ENCODE measurements at regions not wholly inside any gene's neighbourhood (a gene's known extent, or its start where the extent isn't known, plus 50 kb on each side); places are given as distances from the start of the nearest gene placed in this dataset.

DNA sequence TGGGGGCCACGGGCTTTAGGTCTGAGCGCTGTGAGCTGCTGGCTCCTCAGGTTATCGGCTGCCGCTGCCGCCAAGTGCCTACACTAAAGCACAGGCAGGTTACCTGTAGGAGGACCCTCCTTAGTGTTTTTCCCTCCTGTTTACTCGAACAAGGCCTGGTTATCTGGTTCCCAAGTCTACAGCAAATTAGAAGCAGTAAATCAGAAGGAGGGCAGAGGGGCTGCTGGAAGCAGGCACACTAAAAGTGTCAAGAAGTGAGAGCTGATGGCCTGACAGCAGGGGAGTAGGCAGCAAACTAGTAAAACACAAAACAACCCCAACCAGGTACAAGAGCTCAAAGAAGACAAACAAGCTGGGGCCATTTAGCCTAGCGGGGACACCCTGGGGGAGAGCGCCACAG, 125.0 kb upstream of the PJA1 start:
- WGBS, 3 donors: 60 to 80% (median 74%) methylated on average over 8 of the region's 8 CpGs
- FAIRE-seq: no peak
- H3K9me3 ChIP-seq (ENCODE audit: control insufficient read depth in 2 of 2, insufficient read depth in 1 of 2, low read depth in 1 of 2, low read length in 1 of 2): no peaks in the 10 kb centered on the region

DNA sequence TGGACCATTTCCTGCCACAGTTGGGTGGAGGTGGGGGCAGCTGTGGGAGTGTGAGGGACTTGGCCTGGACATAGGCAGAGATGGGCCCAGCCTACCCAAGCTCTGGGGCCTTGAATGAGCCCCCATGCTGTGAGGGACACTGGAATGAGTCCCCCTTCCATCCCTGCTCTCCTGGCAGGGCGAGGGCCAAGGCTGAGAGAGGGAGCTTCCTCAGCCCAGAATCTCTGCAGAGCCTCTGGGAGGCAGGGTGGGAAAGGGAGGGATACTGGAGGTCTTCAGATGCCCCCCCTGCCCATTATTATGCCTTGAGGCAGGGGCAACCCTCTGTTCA, 124.5 kb upstream of the PJA1 start:
- H3K27me3 ChIP-seq (ENCODE audit: control insufficient read depth in 3 of 3, insufficient read depth in 3 of 3, low read length in 3 of 3): no peaks in the 10 kb centered on the region
- WGBS, 3 donors: 73 to 100% (median 94%) methylated on average over 1 of the region's 1 CpG
- FAIRE-seq: no peak

More for the DNA sequence above, 125.0 kb upstream of the PJA1 start:
- H3K36me3 ChIP-seq (ENCODE audit: control insufficient read depth in 3 of 3, insufficient read depth in 2 of 3, low read depth in 1 of 3, low read length in 3 of 3): no peaks in the 10 kb centered on the region
- peaks cover 0 to 17% (median 0%) of the 10 kb centered on the region in 3 donors for H3K4me1 ChIP-seq (ENCODE audit: control insufficient read depth in 3 of 3, insufficient read depth in 2 of 3, low read depth in 1 of 3, low read length in 2 of 3)
- H3K27me3 ChIP-seq (ENCODE audit: control insufficient read depth in 3 of 3, insufficient read depth in 3 of 3, low read length in 3 of 3): no peaks in the 10 kb centered on the region
- peak overlapping the region in 1 of 3 donors; percentile 17 for H3K27ac ChIP-seq (ENCODE audit: low read depth in 1 of 3, low read length in 2 of 3)
- no peak overlapping the region for H3K4me3 ChIP-seq (ENCODE audit: low read depth in 1 of 3, low read length in 3 of 3)
- no peak for DNase-seq

GRCh38 chrX:69289046-69289792, 124.0 kb upstream of the PJA1 start:
- Histone ChIP-seq H3K36me3 (ENCODE audit: control insufficient read depth in 3 of 3, insufficient read depth in 2 of 3, low read depth in 1 of 3, low read length in 3 of 3) (no peaks in the 10 kb centered on the region), H3K4me1 (ENCODE audit: control insufficient read depth in 3 of 3, insufficient read depth in 2 of 3, low read depth in 1 of 3, low read length in 2 of 3) (peaks cover 0 to 17% (median 0%) of the 10 kb centered on the region in 3 donors), H3K4me3 (ENCODE audit: low read depth in 1 of 3, low read length in 3 of 3) (no peak overlapping the region), H3K27me3 (ENCODE audit: control insufficient read depth in 3 of 3, insufficient read depth in 3 of 3, low read length in 3 of 3) (no peaks in the 10 kb centered on the region), H3K9me3 (ENCODE audit: control insufficient read depth in 2 of 2, insufficient read depth in 1 of 2, low read depth in 1 of 2, low read length in 1 of 2) (no peaks in the 10 kb centered on the region), H3K27ac (ENCODE audit: low read depth in 1 of 3, low read length in 2 of 3) (no peak overlapping the region)
- WGBS, 3 donors: 68 to 81% (median 70%) methylated on average over 11 of the region's 11 CpGs
- FAIRE-seq (no peak), DNase-seq (no peak)

More for the DNA sequence above, 124.5 kb upstream of the PJA1 start:
- H3K27ac ChIP-seq (ENCODE audit: low read depth in 1 of 3, low read length in 2 of 3): no peak overlapping the region
- H3K4me3 ChIP-seq (ENCODE audit: low read depth in 1 of 3, low read length in 3 of 3): no peak overlapping the region
- no peaks in the 10 kb centered on the region for H3K36me3 ChIP-seq (ENCODE audit: control insufficient read depth in 3 of 3, insufficient read depth in 2 of 3, low read depth in 1 of 3, low read length in 3 of 3)
- no peak for DNase-seq
- no peaks in the 10 kb centered on the region for H3K9me3 ChIP-seq (ENCODE audit: control insufficient read depth in 2 of 2, insufficient read depth in 1 of 2, low read depth in 1 of 2, low read length in 1 of 2)
- peaks cover 0 to 17% (median 0%) of the 10 kb centered on the region in 3 donors for H3K4me1 ChIP-seq (ENCODE audit: control insufficient read depth in 3 of 3, insufficient read depth in 2 of 3, low read depth in 1 of 3, low read length in 2 of 3)

GRCh38 chrX:69287095-69287494, 121.8 kb upstream of the PJA1 start:
- no peak overlapping the region for H3K27ac ChIP-seq (ENCODE audit: low read depth in 1 of 3, low read length in 2 of 3)
- DNase-seq (no peak), FAIRE-seq (no peak)
- no peaks in the 10 kb centered on the region for H3K27me3 ChIP-seq (ENCODE audit: control insufficient read depth in 3 of 3, insufficient read depth in 3 of 3, low read length in 3 of 3)
- H3K4me3 ChIP-seq (ENCODE audit: low read depth in 1 of 3, low read length in 3 of 3): no peak overlapping the region
- 75 to 97% (median 79%) methylated on average over 3 of the region's 3 CpGs for WGBS, 3 donors
- peaks cover 0 to 23% (median 0%) of the 10 kb centered on the region in 3 donors for H3K4me1 ChIP-seq (ENCODE audit: control insufficient read depth in 3 of 3, insufficient read depth in 2 of 3, low read depth in 1 of 3, low read length in 2 of 3)
- H3K36me3 ChIP-seq (ENCODE audit: control insufficient read depth in 3 of 3, insufficient read depth in 2 of 3, low read depth in 1 of 3, low read length in 3 of 3): no peaks in the 10 kb centered on the region
- no peaks in the 10 kb centered on the region for H3K9me3 ChIP-seq (ENCODE audit: control insufficient read depth in 2 of 2, insufficient read depth in 1 of 2, low read depth in 1 of 2, low read length in 1 of 2)

DNA sequence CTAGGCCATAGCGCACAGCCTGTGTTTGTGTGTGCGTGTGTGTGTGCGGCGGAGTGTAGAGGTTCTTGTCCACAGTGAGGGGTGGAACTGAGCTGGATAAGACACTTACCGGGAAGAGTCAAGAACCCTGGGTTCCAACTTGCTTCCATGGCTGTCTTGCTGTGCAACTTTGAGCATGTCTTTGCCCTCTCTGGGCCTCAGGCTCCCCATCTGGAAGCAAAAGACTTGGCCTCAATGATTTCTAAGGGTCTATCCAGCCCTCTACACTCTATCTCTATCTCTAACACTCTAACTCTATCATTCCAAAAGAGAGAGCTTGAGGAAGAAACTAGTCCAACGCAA, 121.3 kb upstream of the PJA1 start:
- 80 to 89% (median 88%) methylated on average over 6 of the region's 6 CpGs for WGBS, 3 donors
- H3K9me3 ChIP-seq (ENCODE audit: control insufficient read depth in 2 of 2, insufficient read depth in 1 of 2, low read depth in 1 of 2, low read length in 1 of 2): no peaks in the 10 kb centered on the region
- DNase-seq (no peak), FAIRE-seq (no peak)
- no peaks in the 10 kb centered on the region for H3K27me3 ChIP-seq (ENCODE audit: control insufficient read depth in 3 of 3, insufficient read depth in 3 of 3, low read length in 3 of 3)
- H3K27ac ChIP-seq (ENCODE audit: low read depth in 1 of 3, low read length in 2 of 3): no peak overlapping the region
- peaks cover 0 to 24% (median under 1%) of the 10 kb centered on the region in 3 donors for H3K4me1 ChIP-seq (ENCODE audit: control insufficient read depth in 3 of 3, insufficient read depth in 2 of 3, low read depth in 1 of 3, low read length in 2 of 3)
- H3K4me3 ChIP-seq (ENCODE audit: low read depth in 1 of 3, low read length in 3 of 3): no peak overlapping the region
- no peaks in the 10 kb centered on the region for H3K36me3 ChIP-seq (ENCODE audit: control insufficient read depth in 3 of 3, insufficient read depth in 2 of 3, low read depth in 1 of 3, low read length in 3 of 3)

- FAIRE-seq: no peak
- H3K4me3 ChIP-seq (ENCODE audit: low read depth in 1 of 3, low read length in 3 of 3): peak overlapping the region in 2 of 3 donors; percentile 34 to 38
- peak overlapping the region in 1 of 3 donors; percentile 31 for H3K27ac ChIP-seq (ENCODE audit: low read depth in 1 of 3, low read length in 2 of 3)
- H3K9me3 ChIP-seq (ENCODE audit: control insufficient read depth in 2 of 2, insufficient read depth in 1 of 2, low read depth in 1 of 2, low read length in 1 of 2): no peaks in the 10 kb centered on the region
- peaks cover 0 to 24% (median 3%) of the 10 kb centered on the region in 3 donors for H3K4me1 ChIP-seq (ENCODE audit: control insufficient read depth in 3 of 3, insufficient read depth in 2 of 3, low read depth in 1 of 3, low read length in 2 of 3)
- peak; percentile 16 to 70 for DNase-seq
- WGBS, 3 donors: 4 to 11% (median 4%) methylated on average over 22 to 31 of the region's 31 CpGs
- H3K27me3 ChIP-seq (ENCODE audit: control insufficient read depth in 3 of 3, insufficient read depth in 3 of 3, low read length in 3 of 3): no peaks in the 10 kb centered on the region
- no peaks in the 10 kb centered on the region for H3K36me3 ChIP-seq (ENCODE audit: control insufficient read depth in 3 of 3, insufficient read depth in 2 of 3, low read depth in 1 of 3, low read length in 3 of 3)
These were observed 120.8 kb upstream of the PJA1 start for GRCh38 chrX:69285881-69286564.

- Histone ChIP-seq H3K9me3 (ENCODE audit: control insufficient read depth in 2 of 2, insufficient read depth in 1 of 2, low read depth in 1 of 2, low read length in 1 of 2) (no peaks in the 10 kb centered on the region), H3K4me3 (ENCODE audit: low read depth in 1 of 3, low read length in 3 of 3) (peak overlapping the region in 2 of 3 donors; percentile 34 to 38), H3K27me3 (ENCODE audit: control insufficient read depth in 3 of 3, insufficient read depth in 3 of 3, low read length in 3 of 3) (no peaks in the 10 kb centered on the region), H3K27ac (ENCODE audit: low read depth in 1 of 3, low read length in 2 of 3) (peak overlapping the region in 1 of 3 donors; percentile 65), H3K36me3 (ENCODE audit: control insufficient read depth in 3 of 3, insufficient read depth in 2 of 3, low read depth in 1 of 3, low read length in 3 of 3) (no peaks in the 10 kb centered on the region), H3K4me1 (ENCODE audit: control insufficient read depth in 3 of 3, insufficient read depth in 2 of 3, low read depth in 1 of 3, low read length in 2 of 3) (peaks cover 0 to 22% (median 3%) of the 10 kb centered on the region in 3 donors)
- FAIRE-seq (no peak), DNase-seq (no peak)
- 37 to 47% (median 45%) methylated on average over 9 to 10 of the region's 10 CpGs for WGBS, 3 donors
These were observed 120.2 kb upstream of the PJA1 start for GRCh38 chrX:69285401-69285877.

- Histone ChIP-seq H3K27ac (ENCODE audit: low read depth in 1 of 3, low read length in 2 of 3) (no peak overlapping the region), H3K9me3 (ENCODE audit: control insufficient read depth in 2 of 2, insufficient read depth in 1 of 2, low read depth in 1 of 2, low read length in 1 of 2) (no peaks in the 10 kb centered on the region), H3K4me3 (ENCODE audit: low read depth in 1 of 3, low read length in 3 of 3) (no peak overlapping the region), H3K4me1 (ENCODE audit: control insufficient read depth in 3 of 3, insufficient read depth in 2 of 3, low read depth in 1 of 3, low read length in 2 of 3) (peaks cover 0 to 13% (median 3%) of the 10 kb centered on the region in 3 donors), H3K36me3 (ENCODE audit: control insufficient read depth in 3 of 3, insufficient read depth in 2 of 3, low read depth in 1 of 3, low read length in 3 of 3) (no peaks in the 10 kb centered on the region), H3K27me3 (ENCODE audit: control insufficient read depth in 3 of 3, insufficient read depth in 3 of 3, low read length in 3 of 3) (no peaks in the 10 kb centered on the region)
- DNase-seq (no peak), FAIRE-seq (no peak)
- WGBS, 3 donors: 77 to 85% (median 79%) methylated on average over 8 of the region's 8 CpGs
These were observed 119.2 kb upstream of the PJA1 start for GRCh38 chrX:69284491-69284890.
